H1 (cell line): ENCODE measurements at regions not wholly inside any gene's neighbourhood (a gene's known extent, or its start where the extent isn't known, plus 50 kb on each side); places are given as distances from the start of the nearest gene placed in this dataset.

Experiments
- CHD1 ChIP-seq: IDR thresholded peaks from 2 replicates; pipeline ENCODE4 v1.6.1; 2012; ENCODE audit warnings: low read depth, low read length, improper control_type of control experiment
- CTCF ChIP-seq, 3 experiments: IDR thresholded peaks; 1 replicate in 2 of 3; 2 replicates in 1 of 3; pipeline versions ENCODE4 v1.5.1 to v1.6.1; 2011; ENCODE audit warnings: low read length in 3 of 3, mild to moderate bottlenecking in 3 of 3, inconsistent platforms in 2 of 3, low read depth in 1 of 3, moderate library complexity in 1 of 3; ENCODE audit not compliant: insufficient read depth in 1 of 3; ENCODE audit errors: control extremely low read depth in 1 of 3
- GABPA ChIP-seq: IDR thresholded peaks from 2 replicates; pipeline ENCODE4 v1.6.1; 2011; ENCODE audit warnings: mild to moderate bottlenecking, low read length, moderate library complexity, borderline replicate concordance; ENCODE audit not compliant: insufficient read depth
- JUND ChIP-seq: IDR thresholded peaks from 2 replicates; pipeline ENCODE4 v1.6.1; 2011; ENCODE audit warnings: mild to moderate bottlenecking, improper control_type of control experiment, low read length
- NANOG ChIP-seq: IDR thresholded peaks from 2 replicates; pipeline ENCODE4 v1.6.1; 2011; ENCODE audit warnings: low read length, low read depth, mild to moderate bottlenecking, inconsistent platforms; ENCODE audit not compliant: insufficient read depth, poor library complexity, severe bottlenecking
- POLR2A ChIP-seq, 2 experiments: IDR thresholded peaks; 1 replicate in 1 of 2; 2 replicates in 1 of 2; pipeline ENCODE4 v1.6.1; 2011; ENCODE audit warnings: low read depth in 2 of 2, low read length in 2 of 2, mild to moderate bottlenecking in 2 of 2; ENCODE audit errors: control extremely low read depth in 1 of 2
- POLR2AphosphoS5 ChIP-seq: IDR thresholded peaks from 2 replicates; pipeline ENCODE4 v1.6.1; 2011; ENCODE audit warnings: low read depth, low read length
- RFX5 ChIP-seq: IDR thresholded peaks from 2 replicates; pipeline ENCODE4 v1.6.1; 2011; ENCODE audit warnings: low read depth, low read length, improper control_type of control experiment, borderline replicate concordance
- SIX5 ChIP-seq: IDR thresholded peaks from 2 replicates; pipeline ENCODE4 v1.6.1; 2011; ENCODE audit warnings: mild to moderate bottlenecking, low read depth, low read length
- SUZ12 ChIP-seq: fragments of 200-600 bp; sonication (generic); IDR thresholded peaks from 2 replicates; pipeline ENCODE4 v1.6.1; 2012; ENCODE audit warnings: mild to moderate bottlenecking, inconsistent platforms, low read length, moderate library complexity, mixed read lengths
- TEAD4 ChIP-seq: IDR thresholded peaks from 2 replicates; pipeline ENCODE4 v1.6.1; 2012; ENCODE audit warnings: low read depth, low read length, inconsistent platforms, mixed read lengths
- ZNF274 ChIP-seq: IDR thresholded peaks from 2 replicates; pipeline ENCODE4 v1.7.0; 2012; ENCODE audit warnings: low read length, borderline replicate concordance; ENCODE audit errors: extremely low read depth
- TF ChIP-seq, protein P1 (sequence below): IDR thresholded peaks from 2 replicates; pipeline ENCODE4 v1.6.1; 2011; ENCODE audit warnings: low read depth, mild to moderate bottlenecking, low read length; ENCODE audit not compliant: insufficient read depth
- TF ChIP-seq, protein P2 (sequence below): IDR thresholded peaks from 2 replicates; pipeline ENCODE4 v1.6.1; 2012; ENCODE audit warnings: low read length, inconsistent platforms

- TF ChIP-seq CTCF (IDR thresholded peaks at IDR 0.05; ENCODE audit: control extremely low read depth in 1 of 3, insufficient read depth in 1 of 3, low read depth in 1 of 3, low read length in 3 of 3), result no peak
- no peak for TF ChIP-seq TEAD4
- TF ChIP-seq ZNF274, result no peak
- TF ChIP-seq RFX5, result no peak
- TF ChIP-seq POLR2AphosphoS5, result no peak
- TF ChIP-seq SIX5, result no peak
- TF ChIP-seq, protein P1, sequence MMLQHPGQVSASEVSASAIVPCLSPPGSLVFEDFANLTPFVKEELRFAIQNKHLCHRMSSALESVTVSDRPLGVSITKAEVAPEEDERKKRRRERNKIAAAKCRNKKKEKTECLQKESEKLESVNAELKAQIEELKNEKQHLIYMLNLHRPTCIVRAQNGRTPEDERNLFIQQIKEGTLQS, result no peak
- TF ChIP-seq NANOG, result no peak
- TF ChIP-seq, protein P2, sequence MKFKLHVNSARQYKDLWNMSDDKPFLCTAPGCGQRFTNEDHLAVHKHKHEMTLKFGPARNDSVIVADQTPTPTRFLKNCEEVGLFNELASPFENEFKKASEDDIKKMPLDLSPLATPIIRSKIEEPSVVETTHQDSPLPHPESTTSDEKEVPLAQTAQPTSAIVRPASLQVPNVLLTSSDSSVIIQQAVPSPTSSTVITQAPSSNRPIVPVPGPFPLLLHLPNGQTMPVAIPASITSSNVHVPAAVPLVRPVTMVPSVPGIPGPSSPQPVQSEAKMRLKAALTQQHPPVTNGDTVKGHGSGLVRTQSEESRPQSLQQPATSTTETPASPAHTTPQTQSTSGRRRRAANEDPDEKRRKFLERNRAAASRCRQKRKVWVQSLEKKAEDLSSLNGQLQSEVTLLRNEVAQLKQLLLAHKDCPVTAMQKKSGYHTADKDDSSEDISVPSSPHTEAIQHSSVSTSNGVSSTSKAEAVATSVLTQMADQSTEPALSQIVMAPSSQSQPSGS, result no peak
- no peak for TF ChIP-seq CHD1
- no peak for TF ChIP-seq POLR2A (IDR thresholded peaks at IDR 0.05; ENCODE audit: control extremely low read depth in 1 of 2, low read depth in 2 of 2, low read length in 2 of 2)
- TF ChIP-seq JUND, result no peak
- no peak for TF ChIP-seq GABPA
- TF ChIP-seq SUZ12, result no peak
Observed at GRCh38 chr4:182105416-182105815, 137.8 kb upstream of the TENM3 start.
